EH (cell line): ENCODE measurements at regions not wholly inside any gene's neighbourhood (a gene's known extent, or its start where the extent isn't known, plus 50 kb on each side); places are given as distances from the start of the nearest gene placed in this dataset.

ENCODE experiments used
- DNase-seq: peaks from one replicate; pipeline ENCODE4 v3.0.0-alpha.2; 2015; ENCODE audit warnings: low read depth

DNA sequence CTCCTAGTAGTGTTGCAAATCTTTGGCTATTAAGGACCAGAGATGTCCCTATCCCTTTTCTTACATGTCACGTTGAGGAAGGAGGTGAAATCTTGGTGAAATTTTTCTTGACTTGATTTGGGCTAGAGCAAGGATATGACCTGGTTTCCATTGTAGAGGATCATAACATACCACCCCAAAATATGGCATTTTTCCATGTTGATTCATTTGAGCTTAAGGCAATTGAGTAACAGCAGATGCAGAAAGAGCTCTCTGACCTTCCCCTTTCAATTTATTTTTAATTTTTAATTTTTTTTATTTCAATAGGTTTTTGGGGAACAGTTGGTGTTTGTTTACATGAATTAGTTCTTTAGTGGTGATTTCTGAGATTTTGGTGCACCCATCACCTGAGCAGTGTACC is 61.2 kb upstream of the MAP1B start:
- no peak for DNase-seq

DNA sequence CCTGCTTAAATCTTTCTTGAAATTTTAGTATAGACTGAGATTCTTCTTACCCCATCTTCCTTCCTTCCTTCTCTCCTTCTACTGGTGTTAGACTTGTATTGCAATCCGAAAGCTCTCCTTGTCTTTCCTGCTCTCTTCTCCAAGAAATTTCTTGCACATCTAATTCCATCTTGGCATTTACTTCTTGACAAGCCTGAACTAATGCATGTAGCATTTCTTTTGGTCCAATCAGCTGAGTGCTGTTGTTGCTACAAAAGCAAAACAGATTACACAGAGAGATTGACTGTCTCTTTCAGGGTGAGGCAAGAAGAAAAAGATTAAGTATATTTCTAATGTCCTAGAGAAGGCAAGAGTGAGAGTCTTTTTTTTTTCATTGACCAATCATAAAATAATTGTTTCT is 51.6 kb upstream of the MAP1B start:
- DNase-seq = no peak
